HepG2 (cell line): ENCODE measurements at regions not wholly inside any gene's neighbourhood (a gene's known extent, or its start where the extent isn't known, plus 50 kb on each side); places are given as distances from the start of the nearest gene placed in this dataset.

Experiments
- CTCF ChIP-seq: sonication (generic); formaldehyde crosslinking; IDR thresholded peaks from 2 replicates; pipeline ENCODE4 v1.5.0; 2020; ENCODE audit warnings: mild to moderate bottlenecking, missing genetic modification reagents, moderate library complexity
- EP300 ChIP-seq, 3 experiments: sonication (generic) in 1 of 3; formaldehyde crosslinking in 1 of 3; IDR thresholded peaks; 2 replicates each; pipeline versions ENCODE4 v1.5.1 to v1.6.1; 2011 to 2020; ENCODE audit warnings: low read depth in 2 of 3, low read length in 2 of 3, borderline replicate concordance in 1 of 3, improper control_type of control experiment in 1 of 3, mild to moderate bottlenecking in 1 of 3, missing genetic modification reagents in 1 of 3, moderate library complexity in 1 of 3
- FOSL1 ChIP-seq: sonication (generic); formaldehyde crosslinking; IDR thresholded peaks from 2 replicates; pipeline ENCODE4 v1.9.0; 2021; ENCODE audit warnings: missing genetic modification reagents, borderline replicate concordance
- GATAD2A ChIP-seq: IDR thresholded peaks from 2 replicates; pipeline ENCODE4 v1.6.1; 2016
- MXI1 ChIP-seq: IDR thresholded peaks from 3 replicates; pipeline ENCODE4 v1.6.1; 2012; ENCODE audit warnings: low read depth, low read length, inconsistent platforms, borderline replicate concordance
- POLR2AphosphoS5 ChIP-seq: IDR thresholded peaks from 2 replicates; pipeline ENCODE4 v1.6.1; 2012; ENCODE audit warnings: low read depth, low read length
- TAF1 ChIP-seq: sonication (generic); formaldehyde crosslinking; IDR thresholded peaks from 2 replicates; pipeline ENCODE4 v1.4.0; 2020; ENCODE audit warnings: missing genetic modification reagents
- TP53 ChIP-seq: sonication (generic); formaldehyde crosslinking; conservative IDR thresholded peaks from 2 replicates; pipeline ENCODE4 v1.4.0; 2020; ENCODE audit warnings: missing genetic modification reagents
- ZNF230 ChIP-seq: sonication (generic); formaldehyde crosslinking; IDR thresholded peaks from 2 replicates; pipeline ENCODE4 v1.4.0; 2020; ENCODE audit warnings: mild to moderate bottlenecking, missing genetic modification reagents

GRCh38 chr3:18810306-18810661 lies 338.0 kb upstream of the KCNH8 start:
- TF ChIP-seq MXI1, result no peak
- TF ChIP-seq POLR2AphosphoS5, result no peak
- TF ChIP-seq FOSL1 (CRISPR knock-in tag), result no peak
- no peak for TF ChIP-seq EP300 (IDR thresholded peaks at IDR 0.05; ENCODE audit: low read depth in 2 of 2, low read length in 2 of 2)
- no peak for TF ChIP-seq EP300 (CRISPR knock-in tag; IDR thresholded peaks at IDR 0.05; ENCODE audit: borderline replicate concordance)
- TF ChIP-seq TP53 (CRISPR knock-in tag), result no peak
- TF ChIP-seq TAF1 (CRISPR knock-in tag), result no peak
- TF ChIP-seq CTCF, result no peak
- TF ChIP-seq GATAD2A (CRISPR knock-in tag), result no peak
- no peak for TF ChIP-seq ZNF230 (CRISPR knock-in tag)
